H4 (cell line): ENCODE measurements at regions not wholly inside any gene's neighbourhood (a gene's known extent, or its start where the extent isn't known, plus 50 kb on each side); places are given as distances from the start of the nearest gene placed in this dataset.

ENCODE experiments used
- DNase-seq: peaks from one replicate; pipeline ENCODE4 v3.0.0-alpha.2; 2015; ENCODE audit warnings: low spot score

DNA sequence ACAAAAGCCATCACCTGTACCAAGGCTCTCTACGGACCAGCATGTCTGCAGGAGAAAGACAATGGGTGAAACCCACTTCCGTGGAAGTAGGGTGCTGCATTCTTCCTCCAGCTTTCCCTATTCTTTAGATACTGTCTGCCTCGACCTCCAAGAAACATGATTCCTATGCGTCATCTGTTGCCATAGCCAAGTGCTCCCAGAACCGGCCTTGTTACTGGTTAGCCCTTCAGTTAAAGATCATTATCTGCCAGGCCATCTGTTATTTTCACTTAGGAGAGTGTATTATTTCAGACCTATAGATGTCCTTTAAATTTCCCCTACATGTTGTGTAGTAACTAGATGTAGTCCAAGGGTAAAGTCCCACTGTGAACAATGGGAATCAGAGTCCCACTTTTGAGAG is 89.0 kb upstream of the KIAA1217 start:
- DNase-seq, result no peak

DNA sequence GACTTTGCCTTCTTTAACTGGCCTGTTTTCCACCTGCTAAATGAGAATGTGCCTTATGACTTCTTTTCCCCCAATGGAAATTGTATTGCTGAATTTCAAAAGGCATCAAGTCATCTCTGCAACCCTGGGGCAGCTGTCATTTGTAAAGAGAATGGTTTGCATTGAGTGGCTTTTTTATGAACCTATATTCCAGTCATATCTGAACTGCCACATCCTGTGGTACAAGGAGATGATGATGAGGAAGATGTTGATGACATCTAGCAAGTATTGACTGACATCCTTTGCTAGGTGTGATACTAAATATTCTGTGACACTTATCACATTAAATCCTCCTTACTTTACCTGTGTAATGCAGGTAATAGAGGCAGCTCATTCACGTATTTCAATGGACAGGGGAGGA is 88.3 kb upstream of the KIAA1217 start:
- DNase-seq, result no peak

DNA sequence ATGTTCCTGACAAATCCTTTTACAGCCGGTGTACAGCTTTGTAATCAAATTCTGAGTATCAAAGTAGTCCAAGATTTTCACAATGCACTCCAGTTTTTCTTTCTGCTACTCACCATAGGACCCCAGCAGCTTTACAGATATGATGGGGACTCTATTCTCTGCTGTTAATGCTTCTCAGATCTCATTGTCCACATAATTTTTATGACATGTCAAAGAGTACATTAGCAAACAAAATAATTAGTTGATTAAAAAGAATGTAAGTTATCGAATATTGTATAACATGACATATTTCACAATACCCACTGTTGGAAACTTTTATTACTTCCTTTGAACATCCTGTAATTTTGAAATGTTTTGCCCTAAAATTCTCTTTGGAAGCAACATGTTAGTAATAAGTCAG is 81.4 kb upstream of the KIAA1217 start:
- no peak for DNase-seq

DNA sequence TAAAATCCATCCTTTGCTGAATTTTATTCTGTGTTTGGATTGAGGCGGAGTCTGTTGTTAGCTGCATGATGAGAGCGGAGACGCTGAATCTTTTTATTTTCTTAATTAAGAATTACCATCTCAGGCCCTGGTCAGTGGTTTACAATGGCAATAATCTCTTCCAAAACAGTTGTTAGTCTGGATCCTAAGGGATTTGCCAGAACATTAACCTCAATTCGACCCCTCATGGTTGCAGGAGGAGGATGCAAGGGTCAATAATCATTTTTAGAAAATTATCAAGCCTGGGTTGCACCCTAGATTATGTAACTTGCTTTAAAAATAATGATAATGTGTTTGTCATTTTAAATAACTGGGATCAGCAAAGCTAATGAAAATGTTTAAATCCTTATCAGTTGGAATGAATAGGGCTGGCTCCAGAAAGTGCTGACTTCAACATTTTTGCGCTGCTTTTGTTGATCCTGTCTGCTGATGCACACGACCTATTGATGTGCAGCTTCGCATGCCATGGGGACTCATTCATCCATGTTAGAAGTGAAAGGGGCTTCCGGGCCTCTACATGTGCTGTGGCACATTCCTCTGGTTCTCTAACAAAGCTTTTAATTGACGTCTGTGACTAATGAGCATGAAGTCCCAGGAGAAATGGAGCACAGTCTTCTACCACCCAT is 80.7 kb upstream of the KIAA1217 start:
- DNase-seq, result no peak

DNA sequence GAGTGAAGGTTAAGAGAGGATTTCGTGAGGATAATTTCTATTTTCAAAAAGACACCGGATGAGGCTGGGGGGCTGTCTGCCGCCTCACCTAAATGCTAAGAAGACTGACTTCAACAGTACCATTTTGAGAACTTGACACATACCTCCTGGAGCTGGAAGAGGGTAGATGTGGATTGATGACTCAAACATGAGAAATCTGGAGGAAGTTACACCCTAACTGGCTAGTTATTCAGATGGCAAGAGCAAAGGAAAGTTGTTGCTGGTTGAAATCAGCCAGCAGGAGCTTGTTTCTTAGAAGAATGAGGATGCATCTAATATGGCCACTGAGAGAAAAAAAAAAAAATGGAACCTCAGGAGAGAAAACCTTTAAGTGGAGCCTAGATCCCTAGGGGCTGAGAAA is 76.2 kb upstream of the KIAA1217 start:
- DNase-seq, result no peak

DNA sequence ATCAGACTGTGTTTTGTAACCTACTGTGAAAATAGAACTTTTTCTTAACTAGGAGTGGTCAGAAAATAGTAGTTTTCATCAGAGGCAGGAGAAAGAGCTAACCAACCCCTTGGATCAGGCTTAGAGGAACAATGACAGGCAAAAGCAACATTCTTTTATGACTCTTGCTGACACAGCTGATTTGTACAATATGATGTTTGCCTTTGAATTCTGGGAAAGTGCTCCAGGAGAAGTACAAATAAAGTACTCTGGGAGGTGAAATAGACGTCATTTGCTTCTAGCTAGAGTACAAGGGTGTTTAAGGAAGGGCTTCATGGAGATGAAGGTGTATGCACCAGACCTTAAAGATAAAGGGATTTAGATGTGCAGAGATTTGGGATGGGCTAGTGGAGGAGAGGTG is 75.1 kb upstream of the KIAA1217 start:
- no peak for DNase-seq

DNA sequence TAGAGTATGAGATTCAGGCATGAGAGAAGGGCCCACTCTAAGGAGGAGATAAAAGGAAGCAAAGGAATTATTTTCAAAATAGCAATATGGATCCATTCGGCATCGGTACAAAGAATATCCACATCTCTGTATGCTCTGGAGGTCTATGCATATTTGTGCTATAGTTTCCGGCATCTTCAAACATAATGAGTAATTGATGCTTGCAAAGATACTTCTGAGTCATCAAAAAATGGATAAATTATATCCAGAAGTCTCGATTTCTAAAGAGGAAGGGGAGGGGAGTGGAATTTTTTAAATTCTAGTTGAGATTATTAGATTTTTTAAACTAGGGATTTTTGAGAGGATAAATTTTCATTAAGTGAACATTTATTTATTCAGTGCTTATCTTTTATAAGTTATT is 72.9 kb upstream of the KIAA1217 start:
- no peak for DNase-seq

DNA sequence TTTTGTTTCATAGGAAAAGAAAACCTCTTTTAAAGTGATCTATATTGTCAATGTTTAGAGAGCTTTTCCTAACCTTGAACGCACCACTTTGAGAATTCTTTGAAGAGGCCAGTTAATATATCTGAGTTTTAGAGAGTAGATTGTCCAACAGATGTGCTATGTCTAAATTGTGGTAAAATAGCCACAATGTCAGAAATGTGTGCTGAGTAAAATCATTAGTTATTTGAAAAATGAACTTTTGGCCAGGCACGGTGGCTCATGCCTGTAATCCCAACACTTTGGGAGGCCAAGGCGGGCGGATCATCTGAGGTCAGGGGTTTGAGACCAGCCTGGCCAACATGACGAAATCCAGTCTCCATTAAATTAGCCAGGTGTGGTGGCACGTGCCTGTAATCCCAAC is 61.6 kb upstream of the KIAA1217 start:
- DNase-seq, result no peak

DNA sequence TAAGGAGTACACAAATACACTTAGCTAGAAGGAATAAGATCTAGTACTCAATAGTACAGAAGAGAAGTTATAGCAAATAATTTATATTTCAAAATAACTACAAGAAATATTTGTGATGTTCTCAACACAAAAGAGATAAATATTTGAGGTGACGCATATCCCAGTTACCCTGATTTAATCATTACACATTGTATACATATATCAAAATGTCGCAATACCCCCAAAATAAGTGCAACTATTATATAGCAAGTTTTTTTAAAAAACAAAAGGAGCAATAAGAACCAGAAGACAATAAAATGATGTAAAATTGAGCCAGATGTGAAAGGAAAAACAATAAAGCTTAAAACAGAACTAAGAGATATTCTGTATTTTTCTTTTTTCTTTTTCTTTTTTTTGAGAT is 59.3 kb upstream of the KIAA1217 start:
- DNase-seq, result no peak

DNA sequence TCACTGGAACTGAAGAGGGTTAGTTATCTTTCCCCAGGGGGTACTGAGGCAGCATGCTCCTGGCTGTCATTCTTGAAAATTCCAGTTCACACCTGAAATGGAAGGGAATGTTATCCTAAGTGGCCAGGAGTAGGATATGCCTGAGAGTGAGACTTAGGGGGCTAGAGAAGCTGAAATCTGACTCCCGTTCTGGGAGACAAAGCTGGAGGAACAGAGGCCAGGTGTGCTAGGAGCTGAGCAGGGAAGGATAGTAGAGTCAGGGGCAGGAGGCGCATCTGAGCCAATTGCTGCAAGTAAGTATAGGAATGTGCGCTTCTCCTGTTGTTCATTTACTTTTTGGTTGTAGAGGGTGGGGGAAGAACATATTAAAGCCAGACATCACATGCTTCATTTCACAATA is 58.1 kb upstream of the KIAA1217 start:
- no peak for DNase-seq

DNA sequence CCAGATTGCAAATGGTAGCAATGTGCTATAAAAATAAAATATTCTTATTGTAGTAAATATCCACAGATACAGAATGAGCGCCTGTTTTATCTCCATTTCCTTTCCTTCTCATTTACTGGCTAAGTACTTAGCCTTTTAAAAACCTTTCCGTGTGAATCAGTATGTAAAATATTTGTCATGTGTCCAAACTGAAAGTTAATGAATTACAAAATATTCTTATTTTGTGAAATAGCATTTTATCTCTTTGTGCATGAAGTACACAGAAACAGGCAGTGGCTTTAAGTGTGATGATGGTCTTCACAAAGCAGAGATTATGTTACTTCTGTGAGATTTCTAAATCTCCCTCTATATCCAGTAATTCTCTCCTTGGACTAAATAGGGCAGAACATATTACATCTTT is 56.7 kb upstream of the KIAA1217 start:
- no peak for DNase-seq

DNA sequence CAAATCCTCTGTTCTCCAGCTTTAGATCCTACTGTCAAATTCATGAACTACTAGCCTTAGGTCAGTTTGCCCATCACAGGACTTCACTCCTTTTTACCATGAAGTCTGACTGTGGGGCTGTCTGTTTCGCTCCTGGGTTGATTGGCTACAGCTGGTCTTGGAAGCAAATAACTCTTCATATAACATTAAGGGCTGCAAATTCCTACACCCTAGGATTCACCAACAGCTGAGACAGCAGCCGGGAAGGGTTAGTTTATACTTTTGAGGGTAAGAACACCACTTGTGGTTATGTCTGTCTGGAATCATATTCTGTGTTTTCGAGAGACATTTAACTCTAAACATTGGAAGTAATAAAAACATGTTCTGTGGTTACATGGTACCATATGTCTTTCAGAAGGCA is 55.9 kb upstream of the KIAA1217 start:
- DNase-seq, result peak; percentile 19

DNA sequence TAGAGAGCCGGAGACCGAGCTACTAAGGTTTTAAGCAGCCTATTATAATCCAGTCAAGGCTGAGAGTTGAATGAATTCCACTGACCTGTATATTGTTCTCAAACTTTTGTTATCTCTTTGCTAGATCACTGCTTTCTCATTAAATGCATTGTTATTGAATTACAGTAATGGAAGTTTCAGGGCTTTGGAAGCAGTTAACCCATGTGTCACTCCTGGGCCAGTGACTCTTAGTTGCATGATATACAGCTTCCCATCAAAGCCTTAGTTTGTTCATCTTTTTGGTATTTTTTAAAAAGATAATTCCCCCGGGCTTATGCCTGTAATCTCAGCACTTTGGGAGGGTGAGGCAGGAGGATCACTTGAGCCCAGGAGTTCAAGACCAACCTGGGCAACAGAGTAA is 55.4 kb upstream of the KIAA1217 start:
- DNase-seq, result peak; percentile 4

DNA sequence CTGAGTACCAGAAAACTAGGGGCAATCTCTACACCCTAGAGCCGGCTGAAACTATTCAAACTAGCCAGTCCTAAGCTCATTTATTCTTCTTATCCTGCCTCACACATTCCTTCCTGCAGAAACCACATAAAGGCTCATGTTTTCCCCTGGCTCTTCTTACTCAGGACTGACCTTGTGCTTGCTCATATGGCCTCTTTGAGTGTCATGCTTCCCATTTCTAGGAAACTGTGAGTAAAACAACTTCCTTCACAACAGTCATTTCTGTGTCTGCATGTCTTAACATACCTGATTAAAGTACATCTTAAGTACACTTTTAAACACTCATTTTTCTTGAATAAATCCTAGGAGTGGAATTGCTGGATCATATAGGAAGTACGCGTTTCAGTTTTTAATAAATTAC is 52.3 kb upstream of the KIAA1217 start:
- DNase-seq, result no peak

DNA sequence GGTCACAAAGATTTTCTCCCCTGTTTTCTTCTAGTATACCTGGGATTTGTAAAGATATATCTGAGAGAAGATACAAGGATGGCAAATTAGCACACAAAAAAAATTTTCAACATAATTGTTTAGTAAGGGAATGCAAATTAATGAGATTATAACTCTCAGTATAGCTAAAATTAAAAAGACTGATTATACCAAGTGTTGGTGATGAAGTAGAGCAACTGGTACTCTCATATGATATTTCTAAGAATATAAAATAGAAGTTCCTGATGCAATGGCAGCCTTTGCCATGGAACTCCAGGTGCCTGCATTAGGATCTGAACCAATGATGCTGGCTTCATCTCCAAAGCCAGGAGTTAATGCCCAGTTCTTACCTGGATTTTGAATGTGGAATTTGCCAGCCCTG is 51.4 kb upstream of the KIAA1217 start:
- no peak for DNase-seq
